NCI-H526 treated with DMSO at 0.1 percent for 48 hours (cell line): ENCODE measurements at regions not wholly inside any gene's neighbourhood (a gene's known extent, or its start where the extent isn't known, plus 50 kb on each side); places are given as distances from the start of the nearest gene placed in this dataset.

Source experiments
- DNase-seq: peaks from one replicate; lab custom pipeline; 2025; lab: John Stamatoyannopoulos, UW

DNA sequence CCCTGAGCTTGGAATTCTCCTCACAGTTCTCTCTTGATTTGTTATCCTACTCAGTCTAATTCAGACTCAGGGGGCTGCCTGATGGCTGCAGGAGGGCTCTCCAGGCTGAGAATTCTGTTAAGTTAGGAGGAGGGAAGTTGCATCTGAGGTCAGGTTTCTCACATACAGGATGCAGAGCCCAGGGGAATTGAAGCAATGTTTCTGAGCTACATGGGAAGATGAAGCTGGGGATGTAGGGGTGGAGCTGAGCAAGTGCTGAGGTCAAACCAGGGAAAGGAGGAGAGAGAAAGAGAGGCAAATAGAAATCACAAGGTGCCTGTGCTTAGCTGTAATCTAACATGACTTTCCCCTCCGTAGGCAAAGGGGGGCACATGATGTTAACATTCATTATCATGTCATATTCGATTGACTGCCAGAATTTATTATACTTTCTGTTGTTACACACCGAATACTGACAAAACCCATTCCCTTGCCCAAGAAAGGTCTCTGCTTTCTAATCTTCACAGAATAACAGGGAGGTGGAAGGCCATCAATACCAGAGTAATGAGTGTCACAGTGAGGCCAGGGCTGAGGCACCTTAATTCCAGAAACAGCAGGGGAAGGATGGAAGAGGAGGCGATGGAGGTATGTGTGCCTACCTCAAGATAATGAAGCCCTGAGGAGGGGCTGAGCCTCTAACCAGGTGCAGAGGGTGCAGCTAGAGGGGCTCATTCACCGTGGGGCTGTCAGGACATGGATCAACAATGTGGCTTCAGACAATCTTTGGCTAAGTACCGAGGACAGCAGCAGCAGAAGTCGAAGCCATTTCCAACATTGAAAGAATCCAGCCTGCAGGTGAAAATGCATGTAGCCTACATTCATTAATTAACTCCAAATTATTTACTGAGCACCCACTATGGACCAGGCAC, 205.4 kb upstream of the SNX19 start:
- peak; percentile 61 for DNase-seq

DNA sequence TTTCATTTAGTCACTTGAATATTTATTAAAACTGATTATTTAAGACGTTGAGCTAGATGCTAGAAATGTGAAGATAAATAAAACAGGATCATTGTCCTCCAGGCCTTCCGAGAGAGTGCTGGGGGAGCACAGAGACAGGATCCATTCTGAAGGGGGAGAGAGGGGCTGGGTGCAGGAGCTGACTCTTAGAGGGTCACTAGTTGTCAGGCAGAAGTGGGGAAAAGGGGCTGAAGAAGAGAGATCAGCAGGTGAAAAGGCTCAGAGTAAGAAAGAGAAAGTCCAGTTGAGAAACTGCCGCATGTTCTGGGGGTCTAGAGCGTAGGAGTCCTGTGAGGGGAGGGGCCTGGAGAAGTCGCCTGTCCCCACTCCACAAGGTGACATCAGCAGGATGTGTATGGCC, 206.2 kb upstream of the SNX19 start:
- DNase-seq = no peak

DNA sequence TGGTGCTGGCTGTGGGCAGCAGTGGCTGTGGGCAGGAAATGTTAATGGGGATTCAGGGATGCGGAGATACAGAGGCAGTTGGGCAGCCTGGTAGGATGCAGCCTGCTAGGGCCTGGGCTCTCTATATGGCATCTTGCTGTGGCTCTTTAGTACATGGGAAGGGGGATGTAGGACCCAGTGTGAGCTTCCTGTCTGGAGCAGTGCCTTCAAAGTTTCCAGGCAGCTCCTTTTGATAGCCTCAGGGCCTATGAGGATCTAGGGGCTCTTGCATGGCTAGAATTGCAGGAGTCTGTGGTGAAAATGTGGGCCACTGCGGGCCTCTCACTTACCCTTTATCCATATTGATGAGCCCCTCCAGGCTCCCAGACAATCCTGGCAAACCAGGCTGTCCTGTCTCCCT, 213.2 kb upstream of the SNX19 start:
- DNase-seq = peak; percentile 85

DNA sequence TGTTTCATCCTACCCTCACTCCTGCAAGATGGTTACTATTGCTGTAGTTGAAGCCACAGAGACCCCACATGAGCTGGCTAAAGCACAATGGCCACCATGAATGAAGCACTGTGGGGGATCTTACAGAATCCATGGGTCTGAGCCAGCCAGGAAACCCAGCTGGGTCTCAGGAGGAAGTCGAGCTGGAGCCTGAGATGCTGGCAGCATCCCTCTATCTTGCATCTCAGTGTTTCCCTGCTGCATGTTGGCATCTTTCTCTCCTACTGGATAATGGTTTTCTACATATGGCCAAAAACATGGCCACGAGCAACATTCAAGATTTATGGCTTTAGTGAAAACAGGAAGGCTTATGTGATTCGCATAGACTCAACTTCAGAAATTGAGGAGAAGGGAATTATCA, 219.3 kb upstream of the SNX19 start:
- no peak for DNase-seq

DNA sequence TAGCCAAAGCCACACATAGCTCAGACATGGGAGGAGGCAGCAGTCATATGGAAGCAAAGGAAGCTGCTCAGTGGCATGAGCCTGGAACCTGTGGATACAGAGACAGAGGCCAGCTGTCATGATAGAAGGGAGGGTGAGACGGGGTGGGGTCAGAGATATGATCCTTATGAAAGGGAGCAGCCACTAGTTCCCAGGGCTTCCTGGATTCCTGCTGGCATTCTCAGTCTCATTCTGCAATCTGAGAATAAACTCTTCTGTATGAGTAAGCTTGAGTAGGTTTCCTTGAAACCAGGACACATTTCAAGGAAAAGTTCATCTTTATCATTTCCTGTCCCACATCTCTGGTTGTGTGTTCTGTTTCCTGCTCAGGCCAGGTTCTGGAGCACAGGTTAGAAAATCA, 220.2 kb upstream of the SNX19 start:
- DNase-seq = no peak

DNA sequence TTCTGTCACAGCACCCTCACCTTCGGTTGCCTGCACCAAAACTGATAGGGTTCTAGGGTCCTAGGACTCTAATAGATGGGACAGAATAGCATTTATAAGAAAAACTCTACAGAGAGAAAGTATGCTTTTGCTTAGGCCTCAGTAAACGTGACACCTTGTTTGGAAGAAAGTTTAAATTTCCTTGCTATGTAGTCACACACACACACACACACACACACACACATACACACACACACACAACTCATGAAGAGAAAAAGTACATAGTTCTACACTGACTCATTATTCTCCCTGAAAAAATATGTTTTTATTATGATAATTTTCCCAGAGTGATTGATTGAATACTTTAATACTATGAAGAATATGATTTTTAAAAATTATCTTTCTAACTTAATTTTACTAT, 220.8 kb upstream of the SNX19 start:
- DNase-seq = no peak

DNA sequence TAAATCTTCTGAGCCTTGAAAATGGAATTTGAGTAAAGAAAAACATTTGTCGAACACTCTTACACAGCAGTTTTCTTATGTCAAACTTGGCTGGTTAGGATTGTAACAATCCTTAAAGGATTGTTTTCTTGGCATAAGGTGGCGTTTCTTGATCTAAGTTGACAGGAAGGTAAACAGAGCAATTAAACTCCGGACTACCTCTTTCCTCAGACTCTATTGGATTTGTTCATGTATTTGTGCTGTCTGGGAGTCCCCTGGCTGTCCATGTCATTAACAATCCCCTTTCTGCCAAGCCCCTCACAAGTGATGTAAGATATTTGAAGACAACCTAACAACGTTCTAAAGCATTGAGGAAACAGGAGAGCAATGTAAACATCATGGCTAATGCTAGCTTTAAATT, 222.5 kb upstream of the SNX19 start:
- DNase-seq = no peak

DNA sequence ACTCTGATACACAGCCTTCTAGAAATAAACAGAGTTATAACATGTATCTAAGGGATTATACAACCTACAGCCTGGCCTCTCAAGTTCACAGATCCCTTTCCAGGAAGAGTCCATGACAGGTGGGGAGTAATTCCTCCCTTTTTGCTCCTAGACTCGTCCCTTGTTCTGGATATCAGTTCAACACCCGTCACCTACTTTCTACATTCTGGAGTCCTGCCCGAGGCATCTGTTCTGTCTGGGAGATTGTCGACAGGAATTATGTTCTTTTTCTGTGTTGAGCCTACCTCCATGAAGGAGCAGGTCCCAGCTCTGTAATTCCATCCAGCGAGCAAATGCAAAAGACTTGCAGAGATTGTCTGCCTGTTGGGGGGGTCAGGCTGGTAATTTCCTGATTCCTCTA, 224.6 kb upstream of the NTM start:
- DNase-seq = no peak

DNA sequence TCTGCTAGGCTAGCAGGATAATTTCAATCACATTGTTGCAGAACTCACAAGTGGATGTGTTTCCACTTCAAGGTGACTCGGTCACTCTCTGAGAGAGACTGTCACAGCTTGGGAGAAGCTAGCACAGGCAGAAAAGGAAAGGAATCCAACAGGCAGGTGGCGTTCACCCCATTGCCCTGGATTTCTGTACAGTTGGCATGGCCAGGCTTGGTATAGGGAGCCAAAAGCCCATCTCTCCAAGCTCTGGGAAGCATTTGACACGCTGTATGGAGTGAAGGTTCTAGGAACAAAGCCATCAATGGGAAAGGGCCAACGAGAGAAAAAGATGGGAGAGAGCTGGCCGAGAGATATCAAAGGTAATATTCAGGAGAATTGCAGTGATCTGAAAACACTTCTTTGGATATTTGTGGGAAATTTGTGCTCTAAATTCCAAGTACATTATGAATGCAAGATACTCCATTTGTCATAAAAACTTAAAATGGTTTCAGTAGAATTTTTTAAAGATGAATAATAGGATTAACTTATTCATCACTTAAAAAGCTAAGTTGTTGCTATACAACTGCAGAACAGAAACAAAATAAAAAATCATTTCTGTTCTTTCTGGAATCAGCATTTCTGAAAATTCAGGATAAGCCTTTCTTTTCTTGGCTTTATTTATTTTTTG, 223.5 kb upstream of the NTM start:
- no peak for DNase-seq

DNA sequence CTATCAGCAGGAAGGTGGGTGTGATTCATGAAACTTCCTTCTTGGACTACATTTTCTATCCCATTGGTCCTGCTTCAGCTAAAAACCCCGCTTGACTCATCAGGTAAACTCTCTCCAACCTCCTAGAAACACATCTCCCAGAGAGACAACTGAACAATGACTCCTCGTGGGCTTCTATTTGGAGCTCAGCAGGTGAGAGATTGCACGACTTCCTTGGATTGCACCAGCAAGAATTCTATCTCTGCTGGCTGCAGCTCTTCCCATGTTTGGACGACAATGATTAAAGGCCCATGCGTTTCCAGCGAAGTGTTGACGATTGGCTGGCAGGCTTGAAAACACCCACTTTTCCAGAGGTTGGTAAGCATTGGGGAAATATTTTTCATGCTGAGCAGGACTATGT, 216.1 kb upstream of the NTM start:
- DNase-seq = peak; percentile 27

DNA sequence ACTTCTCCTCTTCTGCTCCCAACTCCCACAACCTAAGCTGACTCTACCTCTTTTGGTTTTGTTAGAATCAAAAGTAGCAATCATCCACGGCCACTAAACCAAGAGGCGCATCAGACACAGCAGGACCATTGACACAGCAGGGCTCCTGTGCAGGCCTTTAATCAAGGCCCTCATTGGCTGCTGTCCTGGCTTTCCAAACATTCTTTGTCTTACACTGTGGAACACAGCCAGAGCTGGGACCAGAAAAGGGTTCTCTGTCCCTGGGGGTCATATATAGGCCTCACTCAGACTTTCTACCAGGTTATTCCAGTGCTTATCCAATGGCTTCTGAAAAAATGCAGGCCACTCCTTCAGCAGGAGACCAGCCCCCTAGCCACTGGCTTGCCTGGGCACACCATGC, 212.7 kb upstream of the NTM start:
- no peak for DNase-seq

DNA sequence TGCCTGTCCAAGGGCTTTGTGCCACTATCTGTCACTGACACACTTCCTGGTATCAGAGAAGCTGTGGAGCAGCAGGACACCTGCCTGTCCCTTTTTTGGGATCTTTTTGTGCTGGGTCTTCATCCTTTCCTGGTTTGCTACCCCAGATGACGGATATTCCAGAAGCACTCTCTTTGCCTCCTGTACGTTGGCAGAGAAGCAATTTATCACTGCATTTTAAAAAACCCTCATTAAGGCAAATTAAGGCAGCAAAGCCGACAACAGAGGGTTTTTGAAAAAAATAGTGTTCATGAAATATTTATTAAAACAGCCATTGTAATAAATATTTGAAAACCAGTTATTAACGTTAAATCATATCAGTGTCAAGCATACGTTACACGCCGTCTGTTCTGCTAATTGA, 209.6 kb upstream of the NTM start:
- DNase-seq = no peak

DNA sequence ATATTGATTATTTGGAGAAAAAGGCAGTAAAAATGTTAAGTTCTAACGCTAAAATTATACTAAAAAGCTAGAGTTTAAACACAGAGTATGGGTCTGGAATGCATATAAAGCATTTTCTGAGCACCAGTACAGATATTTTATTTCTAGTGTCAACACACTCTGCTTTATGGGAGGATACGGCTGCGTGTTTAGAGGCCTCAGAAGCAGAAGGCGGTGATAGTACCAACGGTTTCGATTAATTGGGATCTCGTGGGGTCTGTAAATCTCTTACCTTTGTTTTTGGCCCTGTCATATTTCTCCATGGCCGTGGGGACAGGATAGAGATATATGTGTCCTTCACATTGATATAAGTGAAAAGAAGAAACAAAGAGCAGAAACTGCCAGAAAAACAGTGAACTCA, 206.8 kb upstream of the NTM start:
- DNase-seq = no peak

DNA sequence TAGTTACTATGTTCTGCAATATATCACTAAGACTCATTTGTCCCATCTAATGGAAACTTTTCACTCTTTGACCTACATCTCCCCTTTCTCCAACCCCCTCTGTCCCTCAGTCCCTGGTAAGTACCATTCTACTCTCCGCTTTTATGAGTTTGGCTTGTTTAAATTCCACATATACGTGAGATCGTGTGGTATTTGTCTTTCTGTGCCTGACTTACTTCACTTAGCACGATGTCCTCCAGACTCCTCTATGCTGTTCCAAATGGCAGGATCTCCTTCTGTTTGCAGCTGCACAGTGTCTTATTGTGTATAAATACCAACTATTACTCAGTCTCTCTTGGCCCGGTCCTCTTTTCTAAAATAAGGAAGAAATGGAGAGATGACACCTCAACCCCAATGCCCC, 205.4 kb upstream of the NTM start:
- no peak for DNase-seq

DNA sequence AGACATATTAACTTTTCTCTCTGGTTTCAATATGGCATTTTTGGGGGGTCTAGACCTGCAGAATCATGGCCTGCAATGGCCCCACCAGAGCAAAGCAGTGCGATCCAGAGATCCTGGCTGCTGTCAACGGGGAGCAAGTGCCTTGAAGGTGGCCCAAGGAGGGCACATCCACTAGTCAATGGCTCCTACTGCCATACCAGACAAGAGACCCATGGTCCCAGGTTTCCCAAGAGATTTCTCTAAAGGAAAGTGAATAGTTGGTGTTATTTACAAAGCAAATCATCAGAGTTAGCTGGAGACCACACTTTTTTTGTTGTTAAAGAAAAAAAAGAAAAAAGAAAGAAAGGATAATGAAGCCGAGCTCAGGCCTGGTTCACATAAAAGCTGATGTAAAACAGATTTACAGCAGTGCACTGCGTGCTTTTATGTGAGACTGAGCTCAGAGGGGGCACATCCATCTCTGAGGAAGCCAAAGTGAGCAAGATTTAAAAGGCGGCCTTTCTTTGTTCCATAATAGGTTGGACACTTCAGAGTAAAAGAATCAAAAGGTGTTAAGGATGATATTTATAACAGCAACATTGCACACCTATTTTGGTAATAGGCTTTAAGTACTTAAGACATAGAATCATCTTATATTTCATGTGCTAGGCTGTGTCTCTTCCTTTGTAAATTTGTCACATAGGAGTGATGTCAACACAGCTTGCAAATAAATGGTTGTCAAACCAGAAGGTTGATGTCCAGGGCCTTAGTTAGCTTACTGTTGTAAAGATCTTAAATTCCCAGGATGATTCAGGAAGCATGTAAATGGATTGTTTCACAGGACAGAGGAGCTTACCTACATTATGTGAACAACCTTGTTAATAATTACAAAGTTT, 201.3 kb upstream of the NTM start:
- no peak for DNase-seq

DNA sequence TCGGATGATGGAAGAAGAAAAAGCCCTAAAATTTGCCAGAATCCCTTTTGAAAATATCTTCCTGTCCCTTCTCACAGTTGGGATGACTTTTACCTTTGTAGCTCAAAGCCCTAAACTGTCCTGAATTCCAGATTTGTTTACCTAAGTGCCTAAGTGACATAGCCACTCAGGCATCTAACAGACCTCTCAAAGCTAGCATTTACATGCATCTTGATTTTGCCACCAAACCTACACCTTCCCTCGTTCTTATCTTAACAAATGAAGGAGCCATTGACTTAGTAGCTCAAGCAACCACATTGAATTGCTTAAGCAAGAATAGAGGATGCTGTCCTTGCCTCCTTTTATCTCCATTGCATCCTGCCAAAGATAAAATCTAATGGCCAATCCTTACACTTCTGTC, 198.4 kb upstream of the NTM start:
- DNase-seq = no peak

DNA sequence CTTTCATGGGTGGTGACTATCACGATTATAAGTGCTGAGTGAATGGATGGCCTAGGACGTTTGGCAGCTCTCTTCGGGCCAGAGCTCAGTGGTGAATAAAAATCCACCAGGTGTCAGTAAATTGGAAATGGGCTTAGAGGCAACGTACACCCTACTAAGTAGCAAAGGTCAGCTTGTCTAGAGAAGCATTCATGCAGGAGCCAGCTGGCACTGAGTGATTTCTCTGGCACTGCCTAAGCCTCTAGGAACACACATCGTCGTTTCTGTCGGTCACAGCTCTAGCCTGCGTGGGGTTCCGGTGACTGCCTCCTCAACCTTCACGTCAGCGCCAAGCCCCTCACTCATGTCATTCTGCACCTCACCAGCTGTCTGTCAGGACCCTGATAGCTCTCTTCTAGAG, 192.4 kb upstream of the NTM start:
- no peak for DNase-seq

DNA sequence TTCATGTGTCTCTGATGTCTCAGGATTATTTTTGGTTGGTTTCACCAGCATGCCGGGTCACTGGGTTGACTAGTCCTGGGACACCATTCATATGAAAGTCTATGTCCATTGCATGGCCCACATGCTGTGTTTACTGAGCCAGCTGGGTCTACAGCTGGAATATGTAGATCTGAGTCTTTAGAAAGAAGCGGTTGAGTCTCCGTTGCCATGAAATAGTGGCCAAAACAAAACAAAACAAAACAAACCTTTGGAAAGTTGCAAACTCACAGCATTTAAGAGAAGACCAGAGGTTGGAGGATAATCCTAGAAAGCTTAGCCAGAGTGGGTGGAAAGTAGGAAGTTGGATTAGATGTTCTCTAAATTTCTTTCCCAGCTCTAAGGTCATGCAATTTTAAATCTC, 191.8 kb upstream of the NTM start:
- DNase-seq = no peak

DNA sequence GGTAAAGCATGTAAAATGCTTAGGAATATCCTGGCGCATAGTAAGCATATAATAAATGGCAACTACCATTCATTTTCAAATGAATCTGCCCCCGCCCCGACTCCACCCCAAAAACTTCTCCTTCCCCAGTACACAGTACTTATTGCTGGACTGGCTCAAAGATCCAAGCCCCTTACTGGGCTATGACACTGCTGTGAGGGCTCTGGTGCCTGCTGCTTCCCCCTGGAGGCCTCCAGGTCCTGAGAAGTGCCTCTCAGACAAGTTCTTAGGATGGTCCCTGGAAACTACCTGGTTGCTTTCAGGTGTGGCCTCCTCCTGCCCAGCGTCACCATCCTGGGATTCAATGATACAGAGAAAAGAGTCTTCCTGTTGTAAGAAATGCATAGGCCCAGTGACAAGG, 190.6 kb upstream of the NTM start:
- DNase-seq = no peak

DNA sequence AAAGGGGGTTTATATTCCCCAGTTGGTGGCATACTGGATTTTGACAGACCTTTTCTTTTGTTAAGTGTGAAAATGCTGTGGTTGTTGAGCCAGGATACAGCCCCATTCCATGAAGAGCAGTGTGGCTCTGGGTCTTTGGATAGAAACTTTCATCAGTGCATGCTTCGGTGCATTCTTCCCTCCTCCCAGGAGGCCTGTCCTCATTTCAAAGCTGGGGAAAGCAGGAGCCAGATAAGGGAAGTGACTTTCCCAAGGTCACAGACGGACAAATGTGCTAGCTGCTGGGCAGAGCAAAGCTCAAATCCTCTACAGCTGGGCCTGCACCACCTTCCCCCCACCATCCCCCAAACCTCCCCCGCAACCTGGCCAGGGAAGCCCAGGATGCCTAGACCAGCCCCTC, 184.5 kb upstream of the NTM start:
- DNase-seq = peak; percentile 55

DNA sequence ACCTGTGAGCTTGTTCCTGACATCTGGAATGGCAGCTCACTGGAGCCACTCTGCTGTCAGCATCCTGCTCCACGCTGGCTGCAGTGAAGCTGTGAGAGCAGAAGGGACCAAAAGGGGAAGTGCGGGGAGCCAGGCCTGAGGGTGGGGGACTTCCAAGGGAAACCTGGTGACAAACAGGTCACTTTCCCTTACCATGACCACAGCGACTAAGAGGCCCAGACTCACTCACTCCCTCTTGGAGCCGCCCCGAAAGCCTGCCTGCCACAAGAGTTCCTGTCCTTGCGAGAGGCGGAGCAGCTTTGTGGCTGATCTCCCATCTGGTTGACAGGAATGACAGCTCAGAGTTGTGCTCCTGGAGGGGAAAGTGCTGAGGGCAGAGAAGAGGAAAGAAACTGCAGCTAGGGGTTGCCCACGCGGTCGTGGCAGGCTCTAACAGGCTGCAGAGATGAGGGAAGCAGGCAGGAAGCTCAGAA, 183.8 kb upstream of the NTM start:
- DNase-seq = no peak

DNA sequence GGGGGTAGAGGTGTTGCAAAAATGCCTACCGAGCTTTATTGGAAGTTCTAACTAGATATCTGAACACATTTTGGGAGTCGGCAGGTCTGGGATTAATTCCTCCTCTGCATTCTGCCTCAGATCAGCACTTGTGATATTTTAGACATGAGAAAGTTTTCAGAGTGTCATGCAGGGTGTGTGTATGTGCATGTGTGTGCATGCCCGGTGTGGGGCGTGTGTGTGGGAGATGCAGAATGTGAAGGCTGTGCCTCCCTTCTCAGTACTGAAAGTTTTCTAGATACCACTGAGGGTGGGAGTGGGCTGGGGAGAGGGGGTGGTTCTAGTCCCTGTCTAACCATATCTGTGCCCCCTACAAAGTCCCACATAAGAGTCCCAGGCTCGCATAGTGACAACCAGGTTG, 180.0 kb upstream of the NTM start:
- DNase-seq = no peak

DNA sequence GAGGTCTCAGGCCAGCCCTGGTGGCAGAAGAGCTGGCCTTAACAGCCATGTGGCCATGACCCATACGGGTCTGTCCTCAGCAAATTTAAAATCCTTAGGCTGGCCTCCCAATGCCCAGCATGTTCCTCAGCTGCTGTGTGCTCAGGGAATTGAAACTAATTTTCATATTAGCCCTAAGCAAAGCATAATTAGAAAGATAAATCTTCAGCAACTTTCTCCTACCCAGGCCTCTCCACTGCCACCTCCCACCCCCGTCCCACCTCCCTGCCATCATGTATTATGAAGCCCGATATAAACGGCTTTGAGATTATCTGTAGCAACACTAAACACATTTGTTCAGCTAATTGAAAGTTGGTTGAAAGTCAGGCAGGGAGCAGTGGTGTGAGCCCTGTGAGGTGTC, 178.8 kb upstream of the NTM start:
- DNase-seq = peak; percentile 69
